ENCODE measurements at regions not wholly inside any gene's neighbourhood (a gene's known extent, or its start where the extent isn't known, plus 50 kb on each side); places are given as distances from the start of the nearest gene placed in this dataset.
"Not testable (repeated sequence)": the region's sequence is repeated elsewhere in the genome, so short reads cannot be mapped to it uniquely, and the experiment has no call there.

DNA sequence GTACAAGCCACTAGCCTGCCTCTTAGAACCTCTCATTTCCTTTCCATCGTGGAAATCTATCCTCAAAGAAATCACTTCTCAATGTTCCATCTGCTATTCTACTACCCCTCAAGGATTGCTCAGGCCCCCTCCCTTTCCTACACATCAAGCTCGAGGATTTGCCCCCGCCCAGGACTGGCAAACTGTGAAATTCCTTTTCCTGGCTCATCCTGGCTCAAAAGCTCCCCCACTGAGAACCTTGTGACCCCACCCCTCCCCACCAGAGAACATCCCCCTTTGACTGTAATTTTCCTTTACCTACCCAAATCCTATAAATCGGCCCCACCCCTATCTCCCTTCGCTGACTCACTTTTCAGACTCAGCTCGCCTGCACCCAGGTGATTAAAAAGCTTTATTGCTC is 1103.3 kb upstream of the FAM98A start:
- TF ChIP-seq CTCF (IDR thresholded peaks at IDR 0.05; ENCODE audit: low read depth, low read length); EZH2phosphoT487 (IDR thresholded peaks at IDR 0.05; ENCODE audit: low read depth): not testable (repeated sequence)

Data from OCI-LY3 (cell line).